GM12865 (cell line): ENCODE measurements at regions not wholly inside any gene's neighbourhood (a gene's known extent, or its start where the extent isn't known, plus 50 kb on each side); places are given as distances from the start of the nearest gene placed in this dataset.

Experiments used
- DNase-seq: peaks from one replicate; pipeline ENCODE4 v3.0.0; 2010; ENCODE audit warnings: low read depth
- H3K4me3 ChIP-seq: 2 replicates; pipeline ENCODE4 v1.5.1; 2011; ENCODE audit warnings: mild to moderate bottlenecking, low read depth, low read length, control low read depth
- TF ChIP-seq, protein P1 (sequence below): IDR thresholded peaks from 2 replicates; pipeline ENCODE4 v1.5.1; 2011; ENCODE audit warnings: low read length, control low read depth, low read depth, inconsistent platforms; ENCODE audit not compliant: insufficient read depth; ENCODE audit errors: missing control alignments

DNA sequence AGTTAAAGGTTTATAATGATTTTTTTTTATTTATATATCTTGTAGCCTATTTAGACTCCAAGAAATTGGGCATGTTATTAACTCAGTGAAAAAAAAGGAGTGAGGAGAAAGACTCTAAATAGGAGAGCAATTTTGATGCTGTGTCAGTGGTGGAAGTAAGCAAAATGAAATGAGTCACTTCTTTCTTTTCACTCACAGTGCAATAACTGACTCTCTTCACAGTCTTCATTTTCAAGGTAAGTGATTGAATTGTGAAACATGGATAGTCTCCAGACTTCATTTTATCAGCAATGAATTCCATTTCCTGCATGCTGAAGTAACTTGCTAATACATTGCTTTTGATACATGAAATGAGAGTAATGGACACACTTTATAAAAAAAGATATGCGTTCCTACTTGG lies 2271.5 kb downstream of the PCDH7 start:
- no peak for DNase-seq
- H3K4me3 ChIP-seq: no peak overlapping the region
- TF ChIP-seq, protein P1, sequence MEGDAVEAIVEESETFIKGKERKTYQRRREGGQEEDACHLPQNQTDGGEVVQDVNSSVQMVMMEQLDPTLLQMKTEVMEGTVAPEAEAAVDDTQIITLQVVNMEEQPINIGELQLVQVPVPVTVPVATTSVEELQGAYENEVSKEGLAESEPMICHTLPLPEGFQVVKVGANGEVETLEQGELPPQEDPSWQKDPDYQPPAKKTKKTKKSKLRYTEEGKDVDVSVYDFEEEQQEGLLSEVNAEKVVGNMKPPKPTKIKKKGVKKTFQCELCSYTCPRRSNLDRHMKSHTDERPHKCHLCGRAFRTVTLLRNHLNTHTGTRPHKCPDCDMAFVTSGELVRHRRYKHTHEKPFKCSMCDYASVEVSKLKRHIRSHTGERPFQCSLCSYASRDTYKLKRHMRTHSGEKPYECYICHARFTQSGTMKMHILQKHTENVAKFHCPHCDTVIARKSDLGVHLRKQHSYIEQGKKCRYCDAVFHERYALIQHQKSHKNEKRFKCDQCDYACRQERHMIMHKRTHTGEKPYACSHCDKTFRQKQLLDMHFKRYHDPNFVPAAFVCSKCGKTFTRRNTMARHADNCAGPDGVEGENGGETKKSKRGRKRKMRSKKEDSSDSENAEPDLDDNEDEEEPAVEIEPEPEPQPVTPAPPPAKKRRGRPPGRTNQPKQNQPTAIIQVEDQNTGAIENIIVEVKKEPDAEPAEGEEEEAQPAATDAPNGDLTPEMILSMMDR: no peak

DNA sequence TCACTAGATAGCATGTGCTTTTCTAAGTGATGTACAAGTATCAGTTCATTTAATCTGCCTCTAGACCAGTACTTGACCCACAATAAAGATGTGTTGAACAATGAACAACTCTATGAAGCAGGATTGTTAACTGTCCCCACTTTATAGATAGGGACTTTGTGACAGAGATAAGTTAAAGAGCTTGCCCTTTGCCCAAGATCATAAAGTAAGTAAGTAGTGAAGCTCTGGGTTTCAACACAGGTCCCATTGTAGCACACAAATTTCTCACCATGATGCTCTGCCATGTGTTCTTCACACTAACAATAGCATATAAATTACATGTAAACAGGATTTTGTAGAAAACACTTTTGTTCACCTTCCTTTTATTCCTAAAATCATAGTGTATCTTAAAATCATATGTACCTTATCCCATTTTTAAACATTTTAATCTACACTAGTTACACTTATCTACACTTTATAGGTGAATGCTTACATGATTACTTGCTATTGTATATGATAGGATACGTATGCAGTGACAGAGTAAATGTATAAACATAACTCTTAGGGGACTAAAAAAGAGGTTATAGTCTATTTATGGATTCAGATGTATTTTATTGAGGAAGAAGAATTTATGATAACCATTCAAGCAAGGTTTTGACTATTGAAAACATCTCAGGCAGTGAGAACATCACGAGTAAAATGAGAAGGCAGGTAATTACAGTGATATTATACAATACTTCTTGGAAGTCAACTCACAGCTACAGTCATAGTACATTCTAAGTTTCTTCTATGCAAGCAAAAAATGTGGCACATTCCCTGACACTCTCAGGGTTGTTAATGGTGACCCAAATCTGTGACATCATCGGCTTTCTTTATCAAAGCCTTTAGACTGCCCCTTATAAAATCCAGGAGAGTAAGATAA lies 2275.1 kb downstream of the PCDH7 start:
- TF ChIP-seq, protein P1: no peak
- no peak for DNase-seq
- no peak overlapping the region for H3K4me3 ChIP-seq

DNA sequence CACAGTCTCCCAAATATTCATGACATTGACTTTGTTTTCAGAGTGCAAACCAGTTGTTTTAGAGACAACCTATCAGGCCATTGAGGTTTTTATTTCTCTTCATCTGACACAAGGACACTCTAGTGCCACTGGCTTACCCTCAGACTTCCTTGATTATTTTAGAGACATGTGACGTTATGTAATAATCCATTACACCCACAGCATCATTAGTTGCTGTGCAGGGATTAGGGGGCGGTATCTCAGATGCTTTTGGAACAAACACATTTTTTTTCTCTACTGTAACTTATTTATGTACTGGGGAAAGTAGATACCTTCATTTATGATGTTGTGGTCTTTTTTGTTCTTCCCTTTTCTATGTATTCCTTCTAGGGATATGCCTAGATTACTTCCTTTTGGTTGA lies 2293.1 kb downstream of the PCDH7 start:
- no peak overlapping the region for H3K4me3 ChIP-seq
- no peak for DNase-seq
- TF ChIP-seq, protein P1: no peak

DNA sequence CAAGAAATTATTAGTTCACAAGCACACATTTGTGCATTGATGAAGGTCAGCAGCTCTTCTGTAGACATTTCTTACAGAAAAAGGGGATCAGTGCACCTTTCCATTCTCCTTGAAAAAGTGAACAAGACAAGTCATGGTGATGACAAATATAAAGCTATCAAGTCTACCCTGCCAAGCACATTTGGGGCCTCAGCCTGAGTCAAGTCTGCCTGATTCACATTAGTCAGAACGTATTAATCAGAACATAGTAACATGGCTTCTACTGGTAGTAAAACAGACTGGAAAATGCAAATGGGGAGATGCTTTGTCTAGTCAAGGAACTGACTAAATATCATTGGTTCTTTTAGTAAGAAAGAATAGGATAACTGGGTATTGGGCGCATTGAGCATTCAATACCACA lies 2305.1 kb downstream of the PCDH7 start:
- H3K4me3 ChIP-seq: no peak overlapping the region
- no peak for DNase-seq
- TF ChIP-seq, protein P1: no peak

DNA sequence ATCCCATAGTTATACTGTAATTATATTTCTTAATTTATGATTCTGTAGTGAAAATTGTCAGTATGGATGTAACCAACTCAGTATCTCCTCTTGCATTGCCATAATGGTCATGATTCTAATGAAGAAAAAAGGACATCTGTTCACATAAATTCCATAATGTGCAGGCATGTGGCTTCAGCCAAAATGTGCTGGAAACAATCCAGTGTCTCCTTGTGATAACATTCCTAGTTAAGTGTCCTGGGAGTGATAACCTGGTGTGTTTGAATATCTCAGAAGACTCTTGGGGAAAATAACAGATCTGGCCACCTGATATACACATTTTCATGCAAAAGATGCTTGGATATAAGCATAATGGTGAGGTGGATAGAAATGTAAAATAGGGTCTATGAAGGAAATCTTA lies 2309.8 kb downstream of the PCDH7 start:
- TF ChIP-seq, protein P1: no peak
- H3K4me3 ChIP-seq: no peak overlapping the region
- no peak for DNase-seq

DNA sequence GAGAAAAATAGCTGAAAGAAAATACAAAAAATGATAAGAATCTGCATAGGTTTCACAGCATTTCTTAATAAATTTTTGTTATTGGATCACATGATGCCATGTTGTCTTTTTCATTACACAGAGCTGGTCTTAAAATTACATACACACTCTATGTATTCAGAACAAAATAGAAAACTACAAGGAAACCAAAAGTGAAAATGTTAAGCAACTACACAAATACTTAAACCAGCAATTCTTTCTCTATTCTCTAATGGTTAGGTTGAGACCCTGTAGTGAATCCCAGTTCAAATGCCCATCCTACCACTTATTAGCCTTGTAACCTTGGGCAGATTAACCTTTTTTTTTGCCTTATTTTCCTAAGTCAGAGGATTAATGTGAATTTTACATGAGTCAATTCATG lies 2311.2 kb downstream of the PCDH7 start:
- TF ChIP-seq, protein P1: no peak
- no peak overlapping the region for H3K4me3 ChIP-seq
- no peak for DNase-seq

DNA sequence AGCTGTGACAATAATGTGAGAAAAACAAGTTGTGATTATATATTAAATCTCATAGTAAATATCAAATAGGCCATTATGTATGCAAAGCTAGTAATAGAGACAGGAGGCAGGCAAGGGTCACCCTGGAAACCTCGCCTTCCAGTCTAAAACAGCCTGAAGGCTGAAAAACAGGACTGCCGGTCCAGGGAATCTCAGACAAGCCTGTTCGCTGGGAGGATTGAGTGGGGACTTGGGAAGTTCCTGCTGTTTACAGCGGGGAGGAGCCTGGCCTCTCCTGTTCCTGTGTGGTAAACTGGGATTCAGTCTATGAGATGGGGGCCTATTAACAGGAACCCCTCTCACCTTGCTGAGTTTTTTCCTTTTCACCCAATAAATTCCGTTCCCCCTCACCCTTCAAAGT lies 2317.3 kb downstream of the PCDH7 start:
- TF ChIP-seq, protein P1: no peak
- DNase-seq: no peak
- H3K4me3 ChIP-seq: no peak overlapping the region
